ENCODE measurements at regions not wholly inside any gene's neighbourhood (a gene's known extent, or its start where the extent isn't known, plus 50 kb on each side); places are given as distances from the start of the nearest gene placed in this dataset.

DNA sequence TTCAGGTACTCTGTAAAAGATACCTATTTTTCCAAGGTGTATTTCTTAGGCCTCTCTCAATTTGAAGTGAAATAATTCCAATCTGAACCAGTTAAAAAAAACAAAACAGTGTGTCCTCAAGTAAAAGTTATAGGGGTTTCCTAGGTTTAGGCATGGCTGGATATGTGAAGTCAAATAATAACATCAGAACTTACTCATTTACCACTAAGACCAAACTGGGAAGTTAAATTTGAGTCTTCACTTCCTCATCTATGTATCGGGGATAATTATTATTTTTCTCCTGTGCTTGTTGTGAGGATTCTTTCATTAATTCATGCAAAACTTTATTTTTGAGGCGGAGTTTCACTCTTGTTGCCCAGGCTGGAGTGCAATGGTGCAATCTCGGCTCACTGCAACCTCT, 86.2 kb upstream of the PTPRK start:
- no peak for TF ChIP-seq CTCF (IDR thresholded peaks at IDR 0.05)

- TF ChIP-seq CTCF (IDR thresholded peaks at IDR 0.05): no peak
These were observed 85.6 kb upstream of the PTPRK start for GRCh38 chr6:128605961-128606360.

GRCh38 chr6:128601060-128601459, 80.7 kb upstream of the PTPRK start:
- TF ChIP-seq CTCF (IDR thresholded peaks at IDR 0.05): no peak

GRCh38 chr6:128600397-128600951, 80.1 kb upstream of the PTPRK start:
- TF ChIP-seq CTCF (IDR thresholded peaks at IDR 0.05): no peak

- no peak for TF ChIP-seq CTCF (IDR thresholded peaks at IDR 0.05)
These were observed 78.6 kb upstream of the PTPRK start for GRCh38 chr6:128599036-128599435.

DNA sequence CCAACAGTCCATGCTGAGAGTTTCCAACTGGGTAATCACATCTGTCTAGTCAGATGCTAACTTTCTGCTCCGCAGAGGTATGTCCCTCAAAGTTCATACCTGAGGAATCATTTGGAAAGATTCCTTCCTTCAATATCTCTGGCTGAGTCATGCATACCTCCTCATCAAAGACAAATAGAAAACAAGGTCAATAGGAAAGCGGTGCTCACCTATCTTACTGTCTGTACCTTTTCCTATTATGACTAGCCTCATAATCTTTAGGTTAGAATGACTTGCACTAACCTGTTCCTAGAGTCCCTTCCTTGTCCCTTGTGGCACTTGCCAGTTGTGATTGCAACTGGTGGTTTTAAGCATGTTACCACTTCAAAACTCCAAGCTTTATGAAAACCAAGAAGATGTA, 78.2 kb upstream of the PTPRK start:
- no peak for TF ChIP-seq CTCF (IDR thresholded peaks at IDR 0.05)

- no peak for TF ChIP-seq CTCF (IDR thresholded peaks at IDR 0.05)
These were observed 77.6 kb upstream of the PTPRK start for GRCh38 chr6:128597956-128598355.

- TF ChIP-seq CTCF (IDR thresholded peaks at IDR 0.05): no peak
These were observed 76.6 kb upstream of the PTPRK start for GRCh38 chr6:128597004-128597403.

Data from LNCAP (cell line).